ENCODE measurements at regions not wholly inside any gene's neighbourhood (a gene's known extent, or its start where the extent isn't known, plus 50 kb on each side); places are given as distances from the start of the nearest gene placed in this dataset.

- no peak for TF ChIP-seq ATF3 (IDR thresholded peaks at IDR 0.05; ENCODE audit: insufficient read depth, low read depth, low read length)
- no peak for TF ChIP-seq CEBPB (IDR thresholded peaks at IDR 0.05; ENCODE audit: low read depth, low read length)
- no peak for TF ChIP-seq HDAC6 (IDR thresholded peaks at IDR 0.05; ENCODE audit: low read depth, low read length)
These were observed 139.9 kb upstream of the CNTN6 start (continued) for GRCh38 chr3:952906-953305.

All from H1 (cell line).